ENCODE measurements at regions not wholly inside any gene's neighbourhood (a gene's known extent, or its start where the extent isn't known, plus 50 kb on each side); places are given as distances from the start of the nearest gene placed in this dataset.

DNA sequence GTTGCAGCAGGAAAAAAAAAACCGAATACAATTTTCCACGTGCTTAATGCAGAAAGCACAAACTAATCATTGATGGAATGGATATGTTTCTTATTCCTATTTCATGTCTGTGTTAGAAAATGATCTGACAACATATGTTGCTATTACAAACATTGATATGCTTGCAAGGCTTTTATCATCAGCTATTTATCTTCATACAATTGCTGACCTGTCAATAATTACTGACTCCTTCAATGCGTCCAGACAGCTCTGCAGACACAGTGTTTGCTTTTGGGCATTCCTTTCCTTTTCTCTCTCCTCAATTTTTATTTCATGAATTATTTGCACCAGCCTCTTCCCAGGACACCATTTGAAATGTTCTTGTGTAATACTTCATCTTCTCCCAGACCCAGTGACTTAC is 246.2 kb downstream of the SEC23IP start:
- Histone ChIP-seq H3K36me3 (no peaks in the 10 kb centered on the region), H3K9me3 (no peaks in the 10 kb centered on the region), H3K4me3 (no peak overlapping the region), H3K27me3 (no peaks in the 10 kb centered on the region), H3K4me1 (no peaks in the 10 kb centered on the region), H3K27ac (no peak overlapping the region)
- DNase-seq (ENCODE audit: low spot score in 2 of 2) = no peak
- no peak for TF ChIP-seq POLR2A (IDR thresholded peaks at IDR 0.05)
- TF ChIP-seq EP300 (IDR thresholded peaks at IDR 0.05) = no peak
- TF ChIP-seq, protein P1, sequence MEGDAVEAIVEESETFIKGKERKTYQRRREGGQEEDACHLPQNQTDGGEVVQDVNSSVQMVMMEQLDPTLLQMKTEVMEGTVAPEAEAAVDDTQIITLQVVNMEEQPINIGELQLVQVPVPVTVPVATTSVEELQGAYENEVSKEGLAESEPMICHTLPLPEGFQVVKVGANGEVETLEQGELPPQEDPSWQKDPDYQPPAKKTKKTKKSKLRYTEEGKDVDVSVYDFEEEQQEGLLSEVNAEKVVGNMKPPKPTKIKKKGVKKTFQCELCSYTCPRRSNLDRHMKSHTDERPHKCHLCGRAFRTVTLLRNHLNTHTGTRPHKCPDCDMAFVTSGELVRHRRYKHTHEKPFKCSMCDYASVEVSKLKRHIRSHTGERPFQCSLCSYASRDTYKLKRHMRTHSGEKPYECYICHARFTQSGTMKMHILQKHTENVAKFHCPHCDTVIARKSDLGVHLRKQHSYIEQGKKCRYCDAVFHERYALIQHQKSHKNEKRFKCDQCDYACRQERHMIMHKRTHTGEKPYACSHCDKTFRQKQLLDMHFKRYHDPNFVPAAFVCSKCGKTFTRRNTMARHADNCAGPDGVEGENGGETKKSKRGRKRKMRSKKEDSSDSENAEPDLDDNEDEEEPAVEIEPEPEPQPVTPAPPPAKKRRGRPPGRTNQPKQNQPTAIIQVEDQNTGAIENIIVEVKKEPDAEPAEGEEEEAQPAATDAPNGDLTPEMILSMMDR (IDR thresholded peaks at IDR 0.05) = no peak
- TF ChIP-seq POLR2AphosphoS5 (IDR thresholded peaks at IDR 0.05) = no peak
- 94% methylated on average over 3 of the region's 3 CpGs for WGBS

DNA sequence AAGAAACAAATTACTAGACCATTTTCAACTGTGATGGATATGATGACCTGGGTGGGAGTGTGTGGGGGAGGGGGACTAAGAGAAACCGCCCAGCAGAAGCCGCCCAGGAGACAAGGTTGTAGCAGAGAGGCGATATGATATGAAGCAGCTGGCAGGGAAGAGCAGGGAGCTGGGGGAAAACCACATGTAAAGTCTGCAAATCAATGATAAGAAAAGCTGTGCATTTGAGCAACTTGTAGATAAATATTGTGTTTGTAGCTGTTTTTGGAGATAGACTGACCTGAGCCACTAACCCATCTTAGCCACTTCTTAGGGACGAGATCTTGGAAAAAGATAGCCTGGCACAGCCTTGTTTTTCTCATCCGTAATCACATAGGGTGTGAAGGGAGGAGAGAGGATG is 252.6 kb downstream of the SEC23IP start:
- no peak for DNase-seq (ENCODE audit: low spot score in 2 of 2)
- H3K4me3 ChIP-seq = no peak overlapping the region
- H3K4me1 ChIP-seq = no peaks in the 10 kb centered on the region
- no peaks in the 10 kb centered on the region for H3K27me3 ChIP-seq
- H3K27ac ChIP-seq = no peak overlapping the region
- no peaks in the 10 kb centered on the region for H3K9me3 ChIP-seq
- 45% methylated on average over 5 of the region's 5 CpGs for WGBS
- TF ChIP-seq POLR2AphosphoS5 (IDR thresholded peaks at IDR 0.05) (no peak), EP300 (IDR thresholded peaks at IDR 0.05) (no peak), POLR2A (IDR thresholded peaks at IDR 0.05) (no peak)
- TF ChIP-seq, protein P1 (IDR thresholded peaks at IDR 0.05) = no peak
- H3K36me3 ChIP-seq = no peaks in the 10 kb centered on the region

DNA sequence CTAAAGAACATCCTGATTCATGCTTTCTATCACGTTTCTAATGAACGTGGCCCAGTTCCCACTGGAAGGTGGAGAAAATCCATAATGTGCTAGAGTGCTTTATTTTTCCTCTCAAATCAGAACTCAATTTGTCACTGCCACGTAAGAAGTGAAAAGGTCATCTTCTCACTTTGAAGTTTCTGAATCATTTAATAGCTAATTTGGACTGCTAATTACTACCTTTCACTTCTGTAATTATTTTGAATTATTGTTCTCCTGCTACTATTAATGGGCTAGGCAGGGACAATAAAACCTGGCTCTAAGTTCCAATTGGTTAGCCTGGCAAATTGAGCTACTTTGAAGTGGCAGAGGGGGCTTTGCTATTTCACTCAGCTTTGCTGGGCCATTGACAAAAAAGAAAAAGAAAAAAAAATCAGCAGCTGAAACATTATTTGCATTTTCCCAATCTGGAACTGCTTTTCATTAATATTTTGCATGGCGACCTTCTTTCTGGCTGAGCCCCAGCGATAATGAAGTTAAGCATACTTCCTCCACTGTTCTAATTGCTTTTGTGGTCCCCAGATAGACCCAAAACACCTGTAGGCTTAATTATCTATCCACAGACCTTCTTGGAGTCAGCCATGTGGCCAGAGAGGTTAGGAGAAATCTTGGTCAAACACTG is 264.2 kb downstream of the SEC23IP start:
- TF ChIP-seq, protein P1 (IDR thresholded peaks at IDR 0.05) = no peak
- no peak for TF ChIP-seq POLR2AphosphoS5 (IDR thresholded peaks at IDR 0.05)
- TF ChIP-seq POLR2A (IDR thresholded peaks at IDR 0.05) = no peak
- TF ChIP-seq EP300 (IDR thresholded peaks at IDR 0.05) = no peak
- no peak overlapping the region for H3K4me3 ChIP-seq
- WGBS = 61% methylated on average over 5 of the region's 5 CpGs

DNA sequence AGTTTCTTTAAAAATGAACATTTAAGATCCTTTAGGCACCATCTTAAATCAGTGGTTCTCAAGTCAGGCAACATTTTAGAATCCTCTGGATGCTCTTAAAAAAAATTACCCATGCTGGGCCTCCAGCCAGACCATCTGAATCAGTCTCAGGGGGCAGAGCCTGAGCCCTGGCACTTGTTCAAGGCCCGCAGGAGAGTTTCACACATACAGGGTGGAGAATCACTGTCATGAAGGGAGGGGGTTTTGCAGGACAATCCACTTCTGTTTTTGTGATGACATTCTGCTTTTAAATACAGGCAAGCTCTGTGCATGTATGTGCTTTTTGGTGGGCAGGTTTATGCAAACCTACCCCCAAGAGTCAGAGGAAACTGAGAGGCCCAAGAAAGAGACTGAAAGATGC is 268.6 kb downstream of the SEC23IP start:
- Histone ChIP-seq H3K27me3 (no peaks in the 10 kb centered on the region), H3K4me3 (no peak overlapping the region), H3K4me1 (no peaks in the 10 kb centered on the region), H3K36me3 (no peaks in the 10 kb centered on the region), H3K27ac (no peak overlapping the region), H3K9me3 (no peaks in the 10 kb centered on the region)
- WGBS = 13% methylated on average over 1 of the region's 1 CpG
- no peak for DNase-seq (ENCODE audit: low spot score in 2 of 2)
- TF ChIP-seq EP300 (IDR thresholded peaks at IDR 0.05) (no peak), POLR2A (IDR thresholded peaks at IDR 0.05) (no peak), POLR2AphosphoS5 (IDR thresholded peaks at IDR 0.05) (no peak)
- TF ChIP-seq, protein P1 (IDR thresholded peaks at IDR 0.05) = no peak

More for the DNA sequence above, 264.2 kb downstream of the SEC23IP start:
- Histone ChIP-seq H3K27me3 (no peaks in the 10 kb centered on the region), H3K36me3 (no peaks in the 10 kb centered on the region), H3K4me1 (no peaks in the 10 kb centered on the region), H3K9me3 (no peaks in the 10 kb centered on the region), H3K27ac (no peak overlapping the region)
- no peak for DNase-seq (ENCODE audit: low spot score in 2 of 2)

DNA sequence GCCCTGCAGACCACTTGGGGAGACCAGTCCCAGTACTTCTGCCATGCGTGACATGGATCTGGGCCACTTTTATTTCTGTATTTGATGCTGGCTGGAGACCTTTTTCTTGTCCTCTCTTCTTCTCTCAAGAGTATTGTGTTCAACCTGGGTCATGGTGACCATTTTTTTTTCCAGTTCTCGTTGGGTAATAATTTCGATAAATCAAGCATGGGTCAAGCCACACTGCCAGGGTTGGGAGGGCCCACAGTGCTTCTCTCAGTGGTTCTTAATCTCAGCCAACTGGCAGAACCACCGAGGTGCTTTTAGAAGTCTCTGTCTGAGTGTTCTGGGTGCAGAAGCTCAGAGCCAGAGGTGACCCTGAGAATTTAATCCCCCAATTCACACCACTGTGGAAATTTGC is 269.9 kb downstream of the SEC23IP start:
- Histone ChIP-seq H3K4me3 (no peak overlapping the region), H3K9me3 (no peaks in the 10 kb centered on the region), H3K27me3 (no peaks in the 10 kb centered on the region), H3K27ac (no peak overlapping the region), H3K4me1 (no peaks in the 10 kb centered on the region), H3K36me3 (no peaks in the 10 kb centered on the region)
- 89% methylated on average over 4 of the region's 4 CpGs for WGBS
- TF ChIP-seq, protein P1 (IDR thresholded peaks at IDR 0.05) = no peak
- no peak for TF ChIP-seq POLR2AphosphoS5 (IDR thresholded peaks at IDR 0.05)
- no peak for TF ChIP-seq POLR2A (IDR thresholded peaks at IDR 0.05)
- TF ChIP-seq EP300 (IDR thresholded peaks at IDR 0.05) = no peak
- no peak for DNase-seq (ENCODE audit: low spot score in 2 of 2)
